CD14-positive monocyte (primary cell): ENCODE measurements at regions not wholly inside any gene's neighbourhood (a gene's known extent, or its start where the extent isn't known, plus 50 kb on each side); places are given as distances from the start of the nearest gene placed in this dataset.

Experiments
- DNase-seq, 3 donors: peaks; one replicate each; pipeline ENCODE4 v3.0.0-alpha.2; 2011 to 2022
- H2AFZ ChIP-seq: 2 replicates; pipeline ENCODE4 v1.6.0; 2012; ENCODE audit warnings: mild to moderate bottlenecking, low read depth, low read length, inconsistent platforms; ENCODE audit not compliant: insufficient read depth, poor library complexity, severe bottlenecking
- H3K27ac ChIP-seq, 2 donors: 1 replicate in 1 of 2; 2 replicates in 1 of 2; pipeline ENCODE4 v1.5.1; 2012 to 2013; ENCODE audit warnings: low read length in 2 of 2, control low read depth in 1 of 2, inconsistent platforms in 1 of 2, low read depth in 1 of 2, mild to moderate bottlenecking in 1 of 2
- H3K27me3 ChIP-seq, 2 donors: one replicate each; pipeline versions ENCODE4 v1.6.0 to v1.6.1; 2011 to 2013; ENCODE audit warnings: low read length in 2 of 2; ENCODE audit not compliant: control insufficient read depth in 2 of 2, insufficient read depth in 2 of 2
- H3K36me3 ChIP-seq, 2 donors: replicated peaks in 1 of 2; 1 replicate in 1 of 2; 2 replicates in 1 of 2; pipeline versions ENCODE4 v1.5.1 to v1.6.1; 2012 to 2013; ENCODE audit warnings: low read length in 2 of 2, control low read depth in 1 of 2, inconsistent platforms in 1 of 2, mild to moderate bottlenecking in 1 of 2; ENCODE audit not compliant: insufficient read depth in 2 of 2, control insufficient read depth in 1 of 2
- H3K4me1 ChIP-seq, 2 donors: 1 replicate in 1 of 2; 2 replicates in 1 of 2; pipeline versions ENCODE4 v1.5.1 to v1.6.1; 2012 to 2013; ENCODE audit warnings: low read length in 2 of 2, control low read depth in 1 of 2, inconsistent platforms in 1 of 2, mild to moderate bottlenecking in 1 of 2, moderate library complexity in 1 of 2; ENCODE audit not compliant: insufficient read depth in 2 of 2, control insufficient read depth in 1 of 2
- H3K4me2 ChIP-seq: replicated peaks from 2 replicates; pipeline ENCODE3; 2012; ENCODE audit warnings: low read length, moderate library complexity, mild to moderate bottlenecking; ENCODE audit not compliant: poor library complexity, severe bottlenecking; ENCODE audit errors: extremely low read depth
- H3K4me3 ChIP-seq, 3 experiments: fragments of 200-600 bp in 1 of 3; sonication (generic) in 1 of 3; replicated peaks in 1 of 3; 1 replicate in 2 of 3; 2 replicates in 1 of 3; pipeline ENCODE4 v1.5.1; 2011 to 2013; ENCODE audit warnings: low read length in 3 of 3, mild to moderate bottlenecking in 3 of 3, control low read depth in 2 of 3, low read depth in 2 of 3, inconsistent platforms in 1 of 3, moderate library complexity in 1 of 3
- H3K79me2 ChIP-seq: 2 replicates; pipeline ENCODE4 v1.6.0; 2012; ENCODE audit warnings: mild to moderate bottlenecking, control low read depth, inconsistent platforms, low read length, moderate library complexity; ENCODE audit not compliant: insufficient read depth
- H3K9ac ChIP-seq: 2 replicates; pipeline ENCODE4 v1.6.0; 2017; ENCODE audit warnings: low read length, mild to moderate bottlenecking; ENCODE audit not compliant: insufficient read depth, poor library complexity, severe bottlenecking
- H3K9me3 ChIP-seq, 2 donors: replicated peaks in 1 of 2; 1 replicate in 1 of 2; 2 replicates in 1 of 2; pipeline versions ENCODE4 v1.5.1 to v1.6.1; 2012 to 2013; ENCODE audit warnings: low read length in 2 of 2, control low read depth in 1 of 2; ENCODE audit not compliant: control insufficient read depth in 1 of 2, insufficient read depth in 1 of 2
- H4K20me1 ChIP-seq: 2 replicates; pipeline ENCODE4 v1.6.0; 2012; ENCODE audit warnings: mild to moderate bottlenecking, low read length, control low read depth, moderate library complexity; ENCODE audit not compliant: insufficient read depth
- H3K27ac Mint-ChIP-seq, 7 donors: one replicate each; pipeline ENCODE4 v1.8.0; 2020; ENCODE audit warnings: mild to moderate bottlenecking in 7 of 7, mixed read lengths in 7 of 7, moderate library complexity in 6 of 7, inconsistent platforms in 2 of 7
- H3K27me3 Mint-ChIP-seq, 3 donors: one replicate each; pipeline ENCODE4 v1.8.0; 2021 to 2022; ENCODE audit warnings: low read depth in 3 of 3, mild to moderate bottlenecking in 3 of 3, mixed read lengths in 3 of 3, moderate library complexity in 3 of 3, inconsistent platforms in 1 of 3
- H3K36me3 Mint-ChIP-seq, 2 donors: one replicate each; pipeline ENCODE4 v1.8.0; 2020; ENCODE audit warnings: mixed read lengths in 2 of 2, inconsistent platforms in 1 of 2, mild to moderate bottlenecking in 1 of 2
- H3K4me1 Mint-ChIP-seq: one replicate; pipeline ENCODE4 v1.8.0; 2020; ENCODE audit warnings: mild to moderate bottlenecking, mixed read lengths
- H3K4me3 Mint-ChIP-seq, 2 donors: one replicate each; pipeline ENCODE4 v1.8.0; 2020; ENCODE audit warnings: mild to moderate bottlenecking in 2 of 2, mixed read lengths in 2 of 2, moderate library complexity in 1 of 2
- H3K9me3 Mint-ChIP-seq, 7 donors: one replicate each; pipeline ENCODE4 v1.8.0; 2020 to 2022; ENCODE audit warnings: mixed read lengths in 7 of 7, mild to moderate bottlenecking in 6 of 7, moderate library complexity in 6 of 7, inconsistent platforms in 2 of 7
- WGBS: methylation state at CpG from one replicate; pipeline ENCODE4 v1.1.5; 2013; ENCODE audit warnings: missing lambda C conversion rate; ENCODE audit not compliant: insufficient coverage; 5-methylcytosine and 5-hydroxymethylcytosine counted together
- intact Hi-C, 2 donors: fragments of 100-400 bp; cut with micrococcal nuclease; formaldehyde crosslinking; loops; one replicate each; pipeline versions ENCODE4 v1.15.0 to v1.15.1; 2023
- TF ChIP-seq, protein P1 (sequence below): fragments of 200-600 bp; IDR thresholded peaks from one replicate; pipeline ENCODE4 v1.8.0; 2022; ENCODE audit warnings: antibody characterized with exemption, mild to moderate bottlenecking

- Histone ChIP-seq H3K79me2 (no peaks in the 10 kb centered on the region), H3K27me3 (peaks cover 0 to 10% of the 10 kb centered on the region in 2 donors), H3K27ac (no peak overlapping the region), H4K20me1 (no peaks in the 10 kb centered on the region), H3K9ac (no peak overlapping the region), H3K36me3 (no peaks in the 10 kb centered on the region), H2AFZ (no peak overlapping the region), H3K9me3 (no peaks in the 10 kb centered on the region), H3K4me1 (no peaks in the 10 kb centered on the region), H3K4me3 (no peak overlapping the region), H3K4me2 (no peak overlapping the region)
- no peak for DNase-seq
- 100% methylated on average over 1 of the region's 6 CpGs for WGBS
- Mint-ChIP-seq H3K4me1 (peaks cover 4% of the 10 kb centered on the region), H3K36me3 (no peaks in the 10 kb centered on the region), H3K9me3 (peaks cover 0 to 2% (median 0%) of the 10 kb centered on the region in 7 donors), H3K4me3 (peak overlapping the region in 1 of 2 donors; percentile 1), H3K27ac (no peak overlapping the region), H3K27me3 (peaks cover 17 to 42% (median 40%) of the 10 kb centered on the region in 3 donors)
- intact Hi-C loops: no loop called here
- TF ChIP-seq, protein P1, sequence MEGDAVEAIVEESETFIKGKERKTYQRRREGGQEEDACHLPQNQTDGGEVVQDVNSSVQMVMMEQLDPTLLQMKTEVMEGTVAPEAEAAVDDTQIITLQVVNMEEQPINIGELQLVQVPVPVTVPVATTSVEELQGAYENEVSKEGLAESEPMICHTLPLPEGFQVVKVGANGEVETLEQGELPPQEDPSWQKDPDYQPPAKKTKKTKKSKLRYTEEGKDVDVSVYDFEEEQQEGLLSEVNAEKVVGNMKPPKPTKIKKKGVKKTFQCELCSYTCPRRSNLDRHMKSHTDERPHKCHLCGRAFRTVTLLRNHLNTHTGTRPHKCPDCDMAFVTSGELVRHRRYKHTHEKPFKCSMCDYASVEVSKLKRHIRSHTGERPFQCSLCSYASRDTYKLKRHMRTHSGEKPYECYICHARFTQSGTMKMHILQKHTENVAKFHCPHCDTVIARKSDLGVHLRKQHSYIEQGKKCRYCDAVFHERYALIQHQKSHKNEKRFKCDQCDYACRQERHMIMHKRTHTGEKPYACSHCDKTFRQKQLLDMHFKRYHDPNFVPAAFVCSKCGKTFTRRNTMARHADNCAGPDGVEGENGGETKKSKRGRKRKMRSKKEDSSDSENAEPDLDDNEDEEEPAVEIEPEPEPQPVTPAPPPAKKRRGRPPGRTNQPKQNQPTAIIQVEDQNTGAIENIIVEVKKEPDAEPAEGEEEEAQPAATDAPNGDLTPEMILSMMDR: no peak
Measured at GRCh38 chr12:131635491-131636122, 75.3 kb upstream of the SFSWAP start.

- Mint-ChIP-seq H3K36me3 (no peaks in the 10 kb centered on the region), H3K27ac (no peak overlapping the region), H3K27me3 (peaks cover 13 to 35% (median 35%) of the 10 kb centered on the region in 3 donors), H3K4me3 (no peak overlapping the region), H3K9me3 (peaks cover 0 to 2% (median 0%) of the 10 kb centered on the region in 7 donors), H3K4me1 (peaks cover 4% of the 10 kb centered on the region)
- TF ChIP-seq, protein P1: no peak
- H3K27ac ChIP-seq: no peak overlapping the region
- no peak overlapping the region for H2AFZ ChIP-seq
- no peaks in the 10 kb centered on the region for H3K36me3 ChIP-seq
- no peaks in the 10 kb centered on the region for H4K20me1 ChIP-seq
- no peak overlapping the region for H3K4me2 ChIP-seq
- no peaks in the 10 kb centered on the region for H3K9me3 ChIP-seq
- H3K79me2 ChIP-seq: no peaks in the 10 kb centered on the region
- no peak overlapping the region for H3K4me3 ChIP-seq
- DNase-seq: no peak
- intact Hi-C loops: no loop called here
- no peaks in the 10 kb centered on the region for H3K4me1 ChIP-seq
- H3K27me3 ChIP-seq: peaks cover 0 to 4% of the 10 kb centered on the region in 2 donors
- H3K9ac ChIP-seq: no peak overlapping the region
- WGBS: 92% methylated on average over 8 of the region's 8 CpGs
Measured at GRCh38 chr12:131636266-131636665, 74.6 kb upstream of the SFSWAP start.
